ENCODE measurements at regions not wholly inside any gene's neighbourhood (a gene's known extent, or its start where the extent isn't known, plus 50 kb on each side); places are given as distances from the start of the nearest gene placed in this dataset.

GRCh38 chr11:119560961-119561360 is 138.0 kb upstream of the THY1 start:
- TF ChIP-seq, protein P1, sequence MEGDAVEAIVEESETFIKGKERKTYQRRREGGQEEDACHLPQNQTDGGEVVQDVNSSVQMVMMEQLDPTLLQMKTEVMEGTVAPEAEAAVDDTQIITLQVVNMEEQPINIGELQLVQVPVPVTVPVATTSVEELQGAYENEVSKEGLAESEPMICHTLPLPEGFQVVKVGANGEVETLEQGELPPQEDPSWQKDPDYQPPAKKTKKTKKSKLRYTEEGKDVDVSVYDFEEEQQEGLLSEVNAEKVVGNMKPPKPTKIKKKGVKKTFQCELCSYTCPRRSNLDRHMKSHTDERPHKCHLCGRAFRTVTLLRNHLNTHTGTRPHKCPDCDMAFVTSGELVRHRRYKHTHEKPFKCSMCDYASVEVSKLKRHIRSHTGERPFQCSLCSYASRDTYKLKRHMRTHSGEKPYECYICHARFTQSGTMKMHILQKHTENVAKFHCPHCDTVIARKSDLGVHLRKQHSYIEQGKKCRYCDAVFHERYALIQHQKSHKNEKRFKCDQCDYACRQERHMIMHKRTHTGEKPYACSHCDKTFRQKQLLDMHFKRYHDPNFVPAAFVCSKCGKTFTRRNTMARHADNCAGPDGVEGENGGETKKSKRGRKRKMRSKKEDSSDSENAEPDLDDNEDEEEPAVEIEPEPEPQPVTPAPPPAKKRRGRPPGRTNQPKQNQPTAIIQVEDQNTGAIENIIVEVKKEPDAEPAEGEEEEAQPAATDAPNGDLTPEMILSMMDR (conservative IDR thresholded peaks at IDR 0.05; ENCODE audit: low read length): no peak
- TF ChIP-seq EZH2phosphoT487 (IDR thresholded peaks at IDR 0.05; ENCODE audit: borderline replicate concordance, low read depth, low read length): no peak

Measured in OCI-LY7 (cell line).